ENCODE measurements at regions not wholly inside any gene's neighbourhood (a gene's known extent, or its start where the extent isn't known, plus 50 kb on each side); places are given as distances from the start of the nearest gene placed in this dataset.
A peak's percentile ranks its signal among the peaks of the same experiment; 100 is the strongest.
"Not testable (repeated sequence)": the region's sequence is repeated elsewhere in the genome, so short reads cannot be mapped to it uniquely, and the experiment has no call there.

DNA sequence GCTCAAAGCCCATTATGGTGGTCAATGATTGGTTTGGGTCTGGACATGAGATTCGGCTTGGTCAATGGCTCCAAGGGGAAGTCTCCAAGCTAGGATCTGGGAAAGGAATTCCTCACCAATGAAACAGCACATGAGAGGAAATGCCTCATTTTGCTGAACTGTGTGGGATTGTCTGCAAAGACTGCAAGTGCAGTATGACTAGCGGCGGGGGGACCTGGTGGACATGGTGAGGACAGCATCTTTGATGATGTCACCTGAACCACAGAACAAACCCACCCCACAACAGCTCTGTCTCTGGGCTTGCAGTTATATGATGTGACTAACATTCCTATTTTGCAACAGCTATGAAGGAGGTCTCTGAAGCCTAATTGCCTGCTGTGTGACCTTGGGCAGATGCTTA is 50.6 kb upstream of the NKD1 start:
- H3K4me1 Mint-ChIP-seq: no peaks in the 10 kb centered on the region
- peaks cover 0 to 7% (median 0%) of the 10 kb centered on the region in 7 donors for H3K9me3 Mint-ChIP-seq
- no peaks in the 10 kb centered on the region for H3K36me3 Mint-ChIP-seq
- H3K27ac Mint-ChIP-seq: no peak overlapping the region
- no peak overlapping the region for H3K4me3 Mint-ChIP-seq
- ATAC-seq (ENCODE audit: low read depth in 2 of 2) (no peak), DNase-seq (no peak)
- peaks cover 13 to 25% (median 20%) of the 10 kb centered on the region in 3 donors for H3K27me3 Mint-ChIP-seq

DNA sequence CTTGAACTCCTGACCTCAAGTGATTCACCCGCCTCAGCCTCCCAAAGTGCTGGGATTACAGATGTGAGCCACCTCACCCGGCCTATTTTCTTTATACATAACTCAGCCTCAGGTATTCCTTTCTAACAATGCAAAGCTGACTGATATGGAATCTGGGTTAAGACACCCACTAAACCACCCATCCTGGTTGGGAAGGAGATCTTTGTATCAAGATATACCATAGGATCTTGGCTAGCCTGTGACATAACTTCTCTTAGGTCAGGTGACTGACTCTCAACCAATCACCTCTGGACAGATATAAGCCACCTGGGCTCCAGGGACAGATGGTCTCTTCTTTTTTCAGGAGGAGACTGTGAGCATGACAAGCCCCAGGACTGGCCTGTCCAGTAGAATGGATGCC is 51.2 kb upstream of the NKD1 start:
- Mint-ChIP-seq H3K27me3 (peaks cover 11 to 21% (median 20%) of the 10 kb centered on the region in 3 donors), H3K36me3 (no peaks in the 10 kb centered on the region), H3K9me3 (peaks cover 0 to 4% (median 0%) of the 10 kb centered on the region in 7 donors), H3K27ac (peak overlapping the region in 2 of 6 donors; percentile 6 to 47), H3K4me1 (no peaks in the 10 kb centered on the region), H3K4me3 (peak overlapping the region in 1 of 8 donors; percentile 1)
- DNase-seq: no peak
- no peak for ATAC-seq (ENCODE audit: low read depth in 2 of 2)

DNA sequence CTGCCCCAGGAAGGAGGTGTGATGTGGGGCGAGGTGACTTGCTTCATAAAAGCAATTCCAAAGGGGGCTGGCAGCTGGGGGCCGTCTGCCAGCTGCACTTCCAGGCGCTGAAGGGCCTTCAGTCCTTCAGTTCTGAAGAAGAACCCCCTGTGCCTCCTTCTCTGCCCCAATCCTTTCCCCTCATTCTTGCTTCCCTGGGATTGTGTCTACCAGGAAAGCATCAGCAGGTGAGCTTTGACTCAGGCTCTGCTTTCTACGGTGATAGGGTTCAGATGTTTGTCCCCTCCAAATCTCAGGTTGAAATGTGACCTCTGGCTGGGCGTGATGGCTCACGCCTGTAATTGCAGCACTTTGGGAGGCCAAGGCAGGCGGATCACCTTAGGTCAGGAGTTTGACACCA is 52.5 kb upstream of the NKD1 start:
- Mint-ChIP-seq H3K9me3 (peaks cover 0 to 5% (median 0%) of the 10 kb centered on the region in 7 donors), H3K4me3 (no peak overlapping the region), H3K27ac (no peak overlapping the region), H3K4me1 (no peaks in the 10 kb centered on the region), H3K27me3 (peaks cover 17 to 28% (median 26%) of the 10 kb centered on the region in 3 donors), H3K36me3 (no peaks in the 10 kb centered on the region)
- ATAC-seq (ENCODE audit: low read depth in 2 of 2): no peak
- DNase-seq: no peak

DNA sequence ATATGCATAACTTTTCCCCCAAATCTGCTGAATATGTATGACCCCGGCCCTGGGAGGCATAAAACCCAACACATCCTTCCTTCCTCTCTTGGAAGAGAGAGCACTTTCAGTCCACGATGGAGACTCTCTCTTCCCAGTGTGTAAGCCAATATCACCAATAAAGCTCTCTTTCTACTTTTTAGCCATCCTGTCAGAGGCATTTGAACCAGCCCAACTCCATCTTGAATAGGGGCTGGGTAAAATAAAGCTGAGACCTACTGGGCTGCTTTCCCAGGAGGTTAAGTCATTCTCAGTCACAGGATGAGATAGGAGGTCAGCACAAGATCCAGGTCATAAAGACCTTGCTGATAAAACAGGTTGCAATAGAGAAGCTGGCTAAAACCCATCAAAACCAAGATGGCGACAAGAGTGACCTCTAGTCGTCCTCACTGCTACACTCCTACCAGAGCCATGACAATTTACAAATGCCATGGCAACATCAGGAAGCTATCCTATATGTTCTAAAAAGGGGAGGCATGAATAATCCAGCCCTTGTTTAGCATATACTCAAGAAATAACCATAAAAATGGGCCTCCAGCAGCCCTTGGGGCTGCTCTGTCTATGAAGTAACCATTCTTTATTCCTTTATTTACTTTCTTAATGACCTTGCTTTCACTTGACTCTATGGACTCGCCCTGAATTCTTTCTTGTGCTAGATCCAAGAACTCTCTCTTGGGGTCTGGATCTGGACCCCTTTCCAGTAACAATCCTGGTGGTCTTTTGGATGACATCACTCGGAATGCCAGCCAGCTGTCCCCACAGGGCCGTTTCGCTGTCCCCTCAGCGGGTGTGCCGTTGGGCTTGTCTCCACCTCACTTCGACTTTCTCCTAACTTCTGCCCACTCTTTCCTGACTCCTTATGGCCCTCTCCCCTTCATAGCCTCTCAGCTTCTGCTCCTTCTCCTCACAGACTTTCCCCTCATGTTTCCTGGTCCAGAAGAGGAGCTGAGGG is 53.4 kb upstream of the NKD1 start:
- no peak overlapping the region for H3K4me3 Mint-ChIP-seq
- peaks cover 0 to 5% (median 0%) of the 10 kb centered on the region in 7 donors for H3K9me3 Mint-ChIP-seq
- no peaks in the 10 kb centered on the region for H3K36me3 Mint-ChIP-seq
- no peaks in the 10 kb centered on the region for H3K4me1 Mint-ChIP-seq
- DNase-seq (no peak), ATAC-seq (ENCODE audit: low read depth in 2 of 2) (no peak)
- peaks cover 23 to 28% (median 26%) of the 10 kb centered on the region in 3 donors for H3K27me3 Mint-ChIP-seq
- no peak overlapping the region for H3K27ac Mint-ChIP-seq

DNA sequence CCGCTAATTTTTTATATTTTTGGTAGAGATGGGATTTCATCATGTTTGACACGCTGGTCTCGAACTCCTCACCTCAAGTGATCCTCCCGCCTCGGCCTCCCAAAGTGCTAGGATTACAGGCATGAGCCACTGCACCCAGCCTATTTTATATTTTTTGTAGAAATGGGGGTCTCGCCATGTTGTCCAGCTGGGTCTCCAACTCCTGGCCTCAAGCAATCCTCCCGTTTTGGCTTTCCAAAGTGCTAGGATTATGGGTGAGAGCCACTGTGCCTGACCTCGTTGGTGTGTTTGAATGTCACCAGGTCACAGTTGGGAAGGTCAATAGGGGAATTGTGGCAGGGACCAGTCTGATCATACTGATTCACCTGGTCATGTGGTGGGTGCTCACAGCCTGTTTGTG is 56.7 kb upstream of the NKD1 start:
- H3K27me3 Mint-ChIP-seq: peaks cover 21 to 33% (median 28%) of the 10 kb centered on the region in 3 donors
- H3K9me3 Mint-ChIP-seq: peaks cover 0 to 5% (median 3%) of the 10 kb centered on the region in 7 donors
- H3K27ac Mint-ChIP-seq: no peak overlapping the region
- no peaks in the 10 kb centered on the region for H3K4me1 Mint-ChIP-seq
- DNase-seq (no peak), ATAC-seq (ENCODE audit: low read depth in 2 of 2) (no peak)
- no peaks in the 10 kb centered on the region for H3K36me3 Mint-ChIP-seq
- H3K4me3 Mint-ChIP-seq: no peak overlapping the region

DNA sequence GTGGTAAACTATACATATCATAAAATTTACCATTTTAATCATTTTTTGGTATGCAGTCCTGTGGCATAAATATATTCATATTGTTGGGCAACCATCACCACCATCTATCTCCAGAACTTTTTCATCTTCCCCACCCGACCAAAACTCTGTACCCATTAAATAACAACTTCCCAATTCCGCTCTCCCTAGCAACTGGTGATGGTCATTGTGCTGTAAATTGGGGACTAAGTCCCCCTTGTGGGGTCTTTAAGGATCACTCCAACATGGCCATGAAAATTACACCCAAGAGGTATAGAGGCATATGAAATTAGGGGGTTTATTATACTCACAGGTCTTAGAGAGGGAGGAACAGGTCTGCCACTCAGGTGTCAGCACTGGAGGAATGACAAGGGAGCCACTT is 57.4 kb upstream of the NKD1 start:
- Mint-ChIP-seq H3K36me3 (peaks cover 0 to 5% of the 10 kb centered on the region in 2 donors), H3K27ac (no peak overlapping the region), H3K4me1 (peaks cover 0 to 4% (median 0%) of the 10 kb centered on the region in 3 donors), H3K27me3 (peaks cover 21 to 33% (median 28%) of the 10 kb centered on the region in 3 donors), H3K4me3 (no peak overlapping the region), H3K9me3 (peaks cover 0 to 8% (median 5%) of the 10 kb centered on the region in 7 donors)
- DNase-seq (no peak), ATAC-seq (ENCODE audit: low read depth in 2 of 2) (no peak)

DNA sequence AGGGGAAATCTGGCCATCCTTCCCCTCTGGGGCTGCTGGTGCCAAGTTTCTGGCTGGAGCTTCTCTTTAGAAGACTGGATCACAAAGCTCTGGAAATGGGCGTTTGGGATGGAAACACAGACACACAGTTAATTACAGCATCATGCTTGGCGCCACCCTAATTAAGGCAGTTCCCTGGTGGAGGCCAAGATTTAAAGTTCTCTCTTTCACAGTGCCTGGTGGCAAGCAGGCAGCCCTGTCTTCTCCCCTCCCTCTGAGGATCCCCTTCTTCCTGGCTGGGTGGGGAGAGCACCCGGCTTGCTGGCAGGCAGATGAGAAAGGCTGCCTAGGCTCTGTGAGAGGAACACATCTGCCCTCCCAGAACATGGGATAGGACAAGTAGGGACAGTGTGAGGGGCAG is 59.0 kb upstream of the NKD1 start:
- DNase-seq (no peak), ATAC-seq (ENCODE audit: low read depth in 2 of 2) (no peak)
- Mint-ChIP-seq H3K27me3 (peaks cover 16 to 35% (median 16%) of the 10 kb centered on the region in 3 donors), H3K9me3 (peaks cover 4 to 21% (median 11%) of the 10 kb centered on the region in 7 donors), H3K27ac (no peak overlapping the region), H3K36me3 (peaks cover 0 to 12% of the 10 kb centered on the region in 2 donors), H3K4me1 (peaks cover 0 to 4% (median 0%) of the 10 kb centered on the region in 3 donors), H3K4me3 (no peak overlapping the region)

- H3K4me1 Mint-ChIP-seq: peaks cover 0 to 4% (median 0%) of the 10 kb centered on the region in 3 donors
- peaks cover 8 to 36% (median 9%) of the 10 kb centered on the region in 3 donors for H3K27me3 Mint-ChIP-seq
- no peak overlapping the region for H3K4me3 Mint-ChIP-seq
- no peak for DNase-seq
- H3K36me3 Mint-ChIP-seq: peaks cover 0 to 19% of the 10 kb centered on the region in 2 donors
- H3K9me3 Mint-ChIP-seq: peaks cover 6 to 31% (median 13%) of the 10 kb centered on the region in 7 donors
- no peak for ATAC-seq (ENCODE audit: low read depth in 2 of 2)
- H3K27ac Mint-ChIP-seq: peak overlapping the region in 1 of 6 donors; percentile 77
Observed at GRCh38 chr16:50487528-50487927, 60.7 kb upstream of the NKD1 start.

- H3K4me3 Mint-ChIP-seq; ATAC-seq (ENCODE audit: low read depth in 2 of 2); DNase-seq; H3K4me1 Mint-ChIP-seq: not testable (repeated sequence)
- Mint-ChIP-seq H3K36me3 (peaks cover 0 to 19% of the 10 kb centered on the region in 2 donors), H3K27ac (peak overlapping the region in 4 of 6 donors; percentile 11 to 63 (median 21)), H3K9me3 (peaks cover 7 to 32% (median 13%) of the 10 kb centered on the region in 7 donors), H3K27me3 (peaks cover 6 to 42% (median 9%) of the 10 kb centered on the region in 3 donors)
Observed at GRCh38 chr16:50486162-50486561, 62.0 kb upstream of the NKD1 start.

- peaks cover 0 to 19% of the 10 kb centered on the region in 2 donors for H3K36me3 Mint-ChIP-seq
Observed at GRCh38 chr16:50485232-50485631, 63.0 kb upstream of the NKD1 start.

GRCh38 chr16:50482271-50482670 is 65.9 kb upstream of the NKD1 start:
- H3K4me3 Mint-ChIP-seq: no peak overlapping the region
- H3K36me3 Mint-ChIP-seq: peaks cover 0 to 19% of the 10 kb centered on the region in 2 donors

More at GRCh38 chr16:50485232-50485631, 63.0 kb upstream of the NKD1 start:
- no peak for ATAC-seq (ENCODE audit: low read depth in 2 of 2)
- peaks cover 0 to 43% (median 4%) of the 10 kb centered on the region in 3 donors for H3K27me3 Mint-ChIP-seq
- H3K27ac Mint-ChIP-seq: no peak overlapping the region
- no peak for DNase-seq
- H3K9me3 Mint-ChIP-seq: peaks cover 7 to 32% (median 13%) of the 10 kb centered on the region in 7 donors
- peaks cover 0 to 4% (median 0%) of the 10 kb centered on the region in 3 donors for H3K4me1 Mint-ChIP-seq
- no peak overlapping the region for H3K4me3 Mint-ChIP-seq

DNA sequence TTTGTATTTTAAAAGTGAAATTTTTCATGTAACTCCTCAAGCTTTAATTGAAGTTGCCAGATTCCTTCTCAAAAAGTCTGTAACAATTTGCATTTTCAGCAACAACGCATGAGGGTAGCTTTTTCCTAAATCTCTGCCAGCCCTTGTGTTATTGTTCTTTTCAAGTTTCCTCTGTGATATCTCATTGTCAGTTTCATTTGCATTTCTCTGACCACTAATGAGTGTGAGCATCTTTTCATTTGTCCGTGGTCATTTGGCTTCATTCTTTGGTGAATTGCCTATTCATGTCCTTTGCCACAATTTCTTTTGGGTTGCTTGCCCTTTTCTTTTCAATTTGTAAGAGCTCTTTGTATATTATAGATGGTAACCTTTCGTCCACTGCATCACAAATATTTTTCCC is 68.0 kb upstream of the NKD1 start:
- peaks cover 0 to 12% of the 10 kb centered on the region in 2 donors for H3K36me3 Mint-ChIP-seq
- DNase-seq (no peak), ATAC-seq (ENCODE audit: low read depth in 2 of 2) (no peak)
- H3K4me1 Mint-ChIP-seq: no peaks in the 10 kb centered on the region
- H3K27ac Mint-ChIP-seq: no peak overlapping the region
- H3K4me3 Mint-ChIP-seq: no peak overlapping the region
- H3K27me3 Mint-ChIP-seq: peaks cover 25 to 68% (median 32%) of the 10 kb centered on the region in 3 donors
- H3K9me3 Mint-ChIP-seq: peaks cover 6 to 20% (median 7%) of the 10 kb centered on the region in 7 donors

More at GRCh38 chr16:50482271-50482670, 65.9 kb upstream of the NKD1 start:
- Mint-ChIP-seq H3K27me3 (peaks cover 11 to 52% (median 19%) of the 10 kb centered on the region in 3 donors), H3K27ac (peak overlapping the region in 1 of 6 donors; percentile 54), H3K9me3 (peaks cover 7 to 32% (median 13%) of the 10 kb centered on the region in 7 donors), H3K4me1 (peaks cover 0 to 4% (median 0%) of the 10 kb centered on the region in 3 donors)
- ATAC-seq (ENCODE audit: low read depth in 2 of 2) (no peak), DNase-seq (no peak)

- H3K4me3 Mint-ChIP-seq: no peak overlapping the region
- DNase-seq: no peak
Observed at GRCh38 chr16:50479771-50480170, 68.4 kb upstream of the NKD1 start.

More at GRCh38 chr16:50479771-50480170, 68.4 kb upstream of the NKD1 start:
- Mint-ChIP-seq H3K4me1 (no peaks in the 10 kb centered on the region), H3K9me3 (peaks cover 2 to 16% (median 6%) of the 10 kb centered on the region in 7 donors), H3K36me3 (peaks cover 0 to 12% of the 10 kb centered on the region in 2 donors), H3K27me3 (peaks cover 26 to 71% (median 32%) of the 10 kb centered on the region in 3 donors), H3K27ac (no peak overlapping the region)
- no peak for ATAC-seq (ENCODE audit: low read depth in 2 of 2)

Measured in naive B cell (primary cell).